Mesenchymal stem cell (in vitro differentiated cells and primary cell): ENCODE measurements at regions not wholly inside any gene's neighbourhood (a gene's known extent, or its start where the extent isn't known, plus 50 kb on each side); places are given as distances from the start of the nearest gene placed in this dataset.

Experiments used
- DNase-seq: peaks from one replicate; pipeline ENCODE4 v3.0.0-alpha.2; 2013
- H2AFZ ChIP-seq: one replicate; pipeline ENCODE4 v1.6.1; 2013; ENCODE audit warnings: low read depth, mild to moderate bottlenecking, control low read depth, inconsistent platforms, low read length, moderate library complexity
- H2AK5ac ChIP-seq: 2 replicates; pipeline ENCODE4 v1.6.1; 2013; ENCODE audit warnings: low read length, moderate library complexity, mild to moderate bottlenecking, inconsistent platforms; ENCODE audit not compliant: severe bottlenecking
- H2BK120ac ChIP-seq: one replicate; pipeline ENCODE4 v1.6.1; 2013; ENCODE audit warnings: low read depth, mild to moderate bottlenecking, inconsistent platforms, low read length, moderate library complexity
- H2BK12ac ChIP-seq, 2 experiments: one replicate each; pipeline ENCODE4 v1.6.1; 2013; ENCODE audit warnings: inconsistent platforms in 2 of 2, low read length in 2 of 2, mild to moderate bottlenecking in 2 of 2, moderate library complexity in 2 of 2, control low read depth in 1 of 2
- H2BK15ac ChIP-seq: one replicate; pipeline ENCODE4 v1.6.1; 2013; ENCODE audit warnings: mild to moderate bottlenecking, low read depth, inconsistent platforms; ENCODE audit not compliant: poor library complexity, severe bottlenecking
- H2BK5ac ChIP-seq: 2 replicates; pipeline ENCODE4 v1.6.1; 2013; ENCODE audit warnings: low read depth, mild to moderate bottlenecking, low read length, control low read depth, inconsistent platforms; ENCODE audit not compliant: poor library complexity, severe bottlenecking
- H3K14ac ChIP-seq, 2 experiments: one replicate each; pipeline ENCODE4 v1.6.1; 2013; ENCODE audit warnings: inconsistent platforms in 2 of 2, low read length in 2 of 2, control low read depth in 1 of 2, mild to moderate bottlenecking in 1 of 2, moderate library complexity in 1 of 2
- H3K18ac ChIP-seq, 2 experiments: one replicate each; pipeline ENCODE4 v1.6.1; 2013; ENCODE audit warnings: inconsistent platforms in 2 of 2, low read length in 2 of 2, control low read depth in 1 of 2, low read depth in 1 of 2, mild to moderate bottlenecking in 1 of 2
- H3K23ac ChIP-seq, 2 experiments: one replicate each; pipeline ENCODE4 v1.6.1; 2013; ENCODE audit warnings: inconsistent platforms in 2 of 2, low read length in 2 of 2, mild to moderate bottlenecking in 2 of 2, moderate library complexity in 2 of 2, control low read depth in 1 of 2
- H3K27ac ChIP-seq: 2 replicates; pipeline ENCODE4 v1.5.1; 2013; ENCODE audit warnings: mild to moderate bottlenecking, moderate library complexity, low read length, control low read depth, inconsistent platforms; ENCODE audit not compliant: poor library complexity, severe bottlenecking
- H3K27me3 ChIP-seq, 2 experiments: 2 replicates each; pipeline versions ENCODE4 v1.6.1 to v1.7.0; 2013; ENCODE audit warnings: low read length in 2 of 2, mild to moderate bottlenecking in 2 of 2, moderate library complexity in 2 of 2, control low read depth in 1 of 2, inconsistent platforms in 1 of 2; ENCODE audit not compliant: control insufficient read depth in 1 of 2, insufficient read depth in 1 of 2
- H3K36me3 ChIP-seq, 2 experiments: 2 replicates each; pipeline versions ENCODE4 v1.6.1 to v1.7.0; 2013; ENCODE audit warnings: low read length in 2 of 2, control low read depth in 1 of 2, inconsistent platforms in 1 of 2, low read depth in 1 of 2, mild to moderate bottlenecking in 1 of 2; ENCODE audit not compliant: insufficient read depth in 2 of 2, control insufficient read depth in 1 of 2
- H3K4ac ChIP-seq, 2 experiments: one replicate each; pipeline ENCODE4 v1.6.1; 2013; ENCODE audit warnings: inconsistent platforms in 2 of 2, low read length in 2 of 2, mild to moderate bottlenecking in 2 of 2, moderate library complexity in 2 of 2, control low read depth in 1 of 2, low read depth in 1 of 2
- H3K4me1 ChIP-seq: 2 replicates; pipeline ENCODE4 v1.6.1; 2013; ENCODE audit warnings: low read depth, low read length, control low read depth; ENCODE audit not compliant: control insufficient read depth, insufficient read depth
- H3K4me2 ChIP-seq: 2 replicates; pipeline ENCODE4 v1.6.1; 2013; ENCODE audit warnings: low read length, mild to moderate bottlenecking, inconsistent platforms; ENCODE audit not compliant: poor library complexity, severe bottlenecking
- H3K4me3 ChIP-seq, 2 experiments: 2 replicates each; pipeline versions ENCODE4 v1.5.1 to v1.7.0; 2013; ENCODE audit warnings: low read length in 2 of 2, mild to moderate bottlenecking in 2 of 2, control low read depth in 1 of 2, low read depth in 1 of 2; ENCODE audit not compliant: insufficient read depth in 1 of 2
- H3K79me1 ChIP-seq: replicated peaks from 2 replicates; pipeline ENCODE4 v1.6.1; 2013; ENCODE audit warnings: mild to moderate bottlenecking, control low read depth, low read length, inconsistent platforms; ENCODE audit not compliant: poor library complexity, severe bottlenecking
- H3K9ac ChIP-seq: 2 replicates; pipeline ENCODE4 v1.7.0; 2013; ENCODE audit warnings: mild to moderate bottlenecking, low read length, moderate library complexity
- H3K9me3 ChIP-seq: 2 replicates; pipeline ENCODE4 v1.7.0; 2013; ENCODE audit warnings: mild to moderate bottlenecking, low read length; ENCODE audit not compliant: control insufficient read depth
- H4K8ac ChIP-seq: one replicate; pipeline ENCODE4 v1.6.1; 2013; ENCODE audit warnings: inconsistent platforms, mild to moderate bottlenecking, low read length, moderate library complexity
- H4K91ac ChIP-seq: one replicate; pipeline ENCODE4 v1.6.1; 2013; ENCODE audit warnings: mild to moderate bottlenecking, low read length, inconsistent platforms
- WGBS: methylation state at CpG from one replicate; pipeline ENCODE4 v1.1.7; 2013; ENCODE audit warnings: mixed read lengths; 5-methylcytosine and 5-hydroxymethylcytosine counted together

GRCh38 chr5:155914766-155915165 lies 412.2 kb upstream of the SGCD start:
- no peak overlapping the region for H4K8ac ChIP-seq
- no peak overlapping the region for H2BK15ac ChIP-seq
- no peaks in the 10 kb centered on the region for H3K79me1 ChIP-seq
- no peaks in the 10 kb centered on the region for H3K9me3 ChIP-seq
- no peak overlapping the region for H3K4ac ChIP-seq
- H2AK5ac ChIP-seq: no peak overlapping the region
- H3K36me3 ChIP-seq: no peaks in the 10 kb centered on the region
- no peaks in the 10 kb centered on the region for H3K4me1 ChIP-seq
- no peak overlapping the region for H3K4me2 ChIP-seq
- no peak overlapping the region for H3K9ac ChIP-seq
- H3K27me3 ChIP-seq: no peaks in the 10 kb centered on the region
- H2BK12ac ChIP-seq: no peak overlapping the region
- no peak overlapping the region for H3K14ac ChIP-seq
- H2BK120ac ChIP-seq: no peak overlapping the region
- no peak overlapping the region for H3K18ac ChIP-seq
- no peak overlapping the region for H2AFZ ChIP-seq
- no peak overlapping the region for H3K4me3 ChIP-seq
- no peak overlapping the region for H2BK5ac ChIP-seq
- DNase-seq: no peak
- peak overlapping the region; percentile 81 for H3K27ac ChIP-seq
- no peak overlapping the region for H4K91ac ChIP-seq
- no peak overlapping the region for H3K23ac ChIP-seq

- no peak overlapping the region for H3K4me2 ChIP-seq
- no peak overlapping the region for H3K9ac ChIP-seq
- WGBS: 55% methylated on average over 3 of the region's 3 CpGs
- H3K27me3 ChIP-seq: no peaks in the 10 kb centered on the region
- no peak overlapping the region for H2AFZ ChIP-seq
- peaks cover 2% of the 10 kb centered on the region for H3K4me1 ChIP-seq
- H4K8ac ChIP-seq: no peak overlapping the region
- H3K18ac ChIP-seq: no peak overlapping the region
- no peak overlapping the region for H2BK12ac ChIP-seq
- H3K27ac ChIP-seq: peak overlapping the region; percentile 87
- H3K4me3 ChIP-seq: no peak overlapping the region
- H2AK5ac ChIP-seq: no peak overlapping the region
- H3K14ac ChIP-seq: no peak overlapping the region
- H3K4ac ChIP-seq: no peak overlapping the region
- no peaks in the 10 kb centered on the region for H3K79me1 ChIP-seq
- no peaks in the 10 kb centered on the region for H3K9me3 ChIP-seq
- no peak overlapping the region for H3K23ac ChIP-seq
- H2BK15ac ChIP-seq: no peak overlapping the region
- no peaks in the 10 kb centered on the region for H3K36me3 ChIP-seq
- no peak overlapping the region for H4K91ac ChIP-seq
- DNase-seq: no peak
- no peak overlapping the region for H2BK120ac ChIP-seq
- no peak overlapping the region for H2BK5ac ChIP-seq
Measured at GRCh38 chr5:155915601-155916000, 411.4 kb upstream of the SGCD start.

GRCh38 chr5:155919126-155919525 lies 407.8 kb upstream of the SGCD start:
- H2AK5ac ChIP-seq: no peak overlapping the region
- no peak overlapping the region for H3K14ac ChIP-seq
- no peak overlapping the region for H2BK120ac ChIP-seq
- H4K8ac ChIP-seq: no peak overlapping the region
- DNase-seq: no peak
- no peak overlapping the region for H3K27ac ChIP-seq
- no peak overlapping the region for H3K23ac ChIP-seq
- no peak overlapping the region for H3K18ac ChIP-seq
- H3K4me3 ChIP-seq: no peak overlapping the region
- H3K36me3 ChIP-seq: no peaks in the 10 kb centered on the region
- no peaks in the 10 kb centered on the region for H3K27me3 ChIP-seq
- H2BK5ac ChIP-seq: no peak overlapping the region
- no peak overlapping the region for H2BK15ac ChIP-seq
- no peak overlapping the region for H3K4ac ChIP-seq
- H3K9ac ChIP-seq: no peak overlapping the region
- H3K4me2 ChIP-seq: no peak overlapping the region
- H4K91ac ChIP-seq: no peak overlapping the region
- H3K9me3 ChIP-seq: no peaks in the 10 kb centered on the region
- WGBS: 77% methylated on average over 2 of the region's 2 CpGs
- no peak overlapping the region for H2BK12ac ChIP-seq
- H3K79me1 ChIP-seq: no peaks in the 10 kb centered on the region
- H3K4me1 ChIP-seq: peaks cover 2% of the 10 kb centered on the region
- no peak overlapping the region for H2AFZ ChIP-seq

- Histone ChIP-seq H2BK5ac (no peak overlapping the region), H3K27me3 (no peaks in the 10 kb centered on the region), H3K4me1 (peaks cover 2% of the 10 kb centered on the region), H3K9me3 (no peaks in the 10 kb centered on the region), H3K79me1 (no peaks in the 10 kb centered on the region), H2AFZ (no peak overlapping the region), H2BK12ac (no peak overlapping the region), H3K4me3 (no peak overlapping the region), H3K18ac (no peak overlapping the region), H3K36me3 (no peaks in the 10 kb centered on the region), H3K23ac (no peak overlapping the region), H4K8ac (no peak overlapping the region), H2BK15ac (no peak overlapping the region), H2BK120ac (no peak overlapping the region), H4K91ac (no peak overlapping the region), H3K27ac (no peak overlapping the region), H3K14ac (no peak overlapping the region), H3K4ac (no peak overlapping the region), H2AK5ac (peak overlapping the region; percentile 3), H3K4me2 (no peak overlapping the region), H3K9ac (no peak overlapping the region)
- no peak for DNase-seq
- WGBS: 51% methylated on average over 2 of the region's 2 CpGs
Measured at GRCh38 chr5:155919725-155920124, 407.2 kb upstream of the SGCD start.
